Lower leg skin (tissue), 4 donors: ENCODE measurements at regions not wholly inside any gene's neighbourhood (a gene's known extent, or its start where the extent isn't known, plus 50 kb on each side); places are given as distances from the start of the nearest gene placed in this dataset.

ENCODE experiments used
- DNase-seq, 2 donors: peaks; one replicate each; pipeline ENCODE4 v3.0.0-alpha.2; 2019; ENCODE audit warnings: low spot score in 2 of 2
- H3K4me3 ChIP-seq: fragments of 200-600 bp; sonication (generic); 2 replicates; pipeline ENCODE4 v1.5.1; 2017; ENCODE audit warnings: mild to moderate bottlenecking, low read depth; ENCODE audit not compliant: poor library complexity, severe bottlenecking
- CTCF ChIP-seq, 3 donors: fragments of 450-650 bp; IDR thresholded peaks; one replicate each; pipeline ENCODE4 v1.5.1; 2016; ENCODE audit warnings: antibody characterized with exemption in 3 of 3, mild to moderate bottlenecking in 3 of 3, moderate library complexity in 2 of 3
- POLR2A ChIP-seq, 2 donors: fragments of 450-650 bp; IDR thresholded peaks; one replicate each; pipeline ENCODE4 v1.6.1; 2016 to 2017; ENCODE audit warnings: antibody characterized with exemption in 2 of 2, mild to moderate bottlenecking in 1 of 2, moderate library complexity in 1 of 2
- WGBS, 2 donors: methylation state at CpG; one replicate each; pipeline ENCODE4 v1.1.5; 2018; 5-methylcytosine and 5-hydroxymethylcytosine counted together
- intact Hi-C: fragments of 100-400 bp; cut with DNase I; formaldehyde crosslinking; loops from one replicate; pipeline ENCODE4 v1.15.0; 2023; ENCODE audit warnings: low total_unique reads

- intact Hi-C loops = no loop called here
- TF ChIP-seq CTCF (IDR thresholded peaks at IDR 0.05) = no peak
- no peak for TF ChIP-seq POLR2A (IDR thresholded peaks at IDR 0.05)
- H3K4me3 ChIP-seq = no peak overlapping the region
- whole genome bisulfite sequencing, 2 donors = 78 to 86% methylated on average over 18 of the region's 18 CpGs
- DNase-seq = no peak
Measured at GRCh38 chr17:72392056-72393010, 271.5 kb downstream of the SOX9 start.

GRCh38 chr17:72393553-72393952, 272.7 kb downstream of the SOX9 start:
- WGBS, 2 donors = 90 to 96% methylated on average over 2 of the region's 2 CpGs
- no peak for TF ChIP-seq CTCF (IDR thresholded peaks at IDR 0.05)
- DNase-seq = no peak
- no peak overlapping the region for H3K4me3 ChIP-seq
- intact Hi-C loops = no loop called here

GRCh38 chr17:72394531-72394930, 273.7 kb downstream of the SOX9 start:
- intact Hi-C loops = no loop called here
- DNase-seq = no peak
- H3K4me3 ChIP-seq = no peak overlapping the region
- TF ChIP-seq CTCF (IDR thresholded peaks at IDR 0.05) = no peak
- no peak for TF ChIP-seq POLR2A (IDR thresholded peaks at IDR 0.05)
- WGBS, 2 donors = 77 to 85% methylated on average over 6 of the region's 6 CpGs

- intact Hi-C loops = no loop called here
- no peak overlapping the region for H3K4me3 ChIP-seq
- no peak for DNase-seq
- no peak for TF ChIP-seq POLR2A (IDR thresholded peaks at IDR 0.05)
- TF ChIP-seq CTCF (IDR thresholded peaks at IDR 0.05) = no peak
- 86 to 90% methylated on average over 3 of the region's 3 CpGs for WGBS, 2 donors
Measured at GRCh38 chr17:72396121-72396520, 275.3 kb downstream of the SOX9 start.

GRCh38 chr17:72397223-72397667, 276.4 kb downstream of the SOX9 start:
- WGBS, 2 donors = 93 to 95% methylated on average over 2 of the region's 2 CpGs
- intact Hi-C loops = no loop called here
- H3K4me3 ChIP-seq = no peak overlapping the region
- TF ChIP-seq CTCF (IDR thresholded peaks at IDR 0.05) = no peak
- TF ChIP-seq POLR2A (IDR thresholded peaks at IDR 0.05) = no peak
- DNase-seq = no peak
